CD4-positive, CD25-positive, alpha-beta regulatory T cell (primary cell): ENCODE measurements at regions not wholly inside any gene's neighbourhood (a gene's known extent, or its start where the extent isn't known, plus 50 kb on each side); places are given as distances from the start of the nearest gene placed in this dataset.

Experiments
- ATAC-seq, 2 donors: fragments of 150-1000 bp; cut with Tn5 transposase; one replicate each; pipeline ENCODE4 v1.10.0; 2021; ENCODE audit warnings: low read depth in 2 of 2, moderate number of reproducible peaks in 2 of 2, moderate library complexity in 1 of 2
- DNase-seq, 3 donors: peaks; one replicate each; pipeline versions ENCODE4 v3.0.0 to v3.0.0-alpha.2; 2012 to 2022; ENCODE audit warnings: mixed read lengths in 1 of 3
- H3K27ac ChIP-seq: one replicate; pipeline ENCODE4 v1.7.0; 2013; ENCODE audit warnings: mild to moderate bottlenecking, low read length; ENCODE audit not compliant: insufficient read depth, poor library complexity, severe bottlenecking
- H3K27me3 ChIP-seq: one replicate; pipeline ENCODE4 v1.7.0; 2013; ENCODE audit warnings: low read length; ENCODE audit not compliant: control insufficient read depth, insufficient read depth
- H3K36me3 ChIP-seq: one replicate; pipeline ENCODE4 v1.7.0; 2013; ENCODE audit warnings: mild to moderate bottlenecking, low read length, moderate library complexity; ENCODE audit not compliant: control insufficient read depth, insufficient read depth
- H3K4me1 ChIP-seq: 2 replicates; pipeline ENCODE4 v1.7.0; 2013; ENCODE audit warnings: mild to moderate bottlenecking, low read length; ENCODE audit not compliant: insufficient read depth, control insufficient read depth, poor library complexity, severe bottlenecking
- H3K4me3 ChIP-seq: one replicate; pipeline ENCODE4 v1.7.0; 2013; ENCODE audit warnings: low read depth, mild to moderate bottlenecking, low read length, moderate library complexity
- H3K9me3 ChIP-seq, 2 experiments: 1 replicate in 1 of 2; 2 replicates in 1 of 2; pipeline ENCODE4 v1.7.0; 2013; ENCODE audit warnings: low read length in 2 of 2, mild to moderate bottlenecking in 1 of 2, moderate library complexity in 1 of 2; ENCODE audit not compliant: control insufficient read depth in 2 of 2
- H3K27ac Mint-ChIP-seq, 3 donors: one replicate each; pipeline ENCODE4 v1.8.0; 2020 to 2022; ENCODE audit warnings: mild to moderate bottlenecking in 3 of 3, mixed read lengths in 3 of 3, moderate library complexity in 2 of 3
- H3K27me3 Mint-ChIP-seq: one replicate; pipeline ENCODE4 v1.8.0; 2022; ENCODE audit warnings: mild to moderate bottlenecking, mixed read lengths
- H3K36me3 Mint-ChIP-seq: one replicate; pipeline ENCODE4 v1.8.0; 2020; ENCODE audit warnings: mixed read lengths
- H3K4me1 Mint-ChIP-seq, 4 donors: one replicate each; pipeline ENCODE4 v1.8.0; 2020 to 2022; ENCODE audit warnings: mixed read lengths in 4 of 4, mild to moderate bottlenecking in 1 of 4
- H3K4me3 Mint-ChIP-seq, 4 donors: one replicate each; pipeline ENCODE4 v1.8.0; 2020 to 2022; ENCODE audit warnings: mild to moderate bottlenecking in 4 of 4, mixed read lengths in 4 of 4, moderate library complexity in 3 of 4
- H3K9me3 Mint-ChIP-seq, 7 donors: one replicate each; pipeline ENCODE4 v1.8.0; 2020 to 2022; ENCODE audit warnings: mixed read lengths in 7 of 7, mild to moderate bottlenecking in 3 of 7, moderate library complexity in 2 of 7

DNA sequence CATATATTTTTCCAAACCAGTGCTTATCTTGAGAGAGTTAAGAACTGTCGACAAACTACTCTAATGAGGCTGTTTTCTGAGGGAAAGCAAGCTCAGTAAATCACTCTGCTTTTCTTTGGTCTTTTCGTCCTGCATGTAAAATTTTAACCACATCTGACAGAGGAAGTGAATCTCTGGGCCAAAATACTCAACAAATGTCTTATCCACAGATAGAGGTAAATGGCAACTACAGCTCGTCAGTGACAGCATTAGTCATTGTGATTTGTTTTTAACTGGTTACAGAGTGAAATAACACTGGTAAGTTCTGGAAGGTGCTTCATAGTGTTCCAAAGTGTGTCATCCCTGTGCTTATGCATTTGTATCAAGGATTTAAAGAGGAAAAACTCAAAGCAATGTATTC, 82.6 kb upstream of the SLC8A1 start:
- no peak for ATAC-seq
- Mint-ChIP-seq H3K9me3 (peaks cover 0 to 3% (median 2%) of the 10 kb centered on the region in 7 donors), H3K4me3 (no peak overlapping the region), H3K27ac (no peak overlapping the region), H3K27me3 (no peaks in the 10 kb centered on the region), H3K36me3 (no peaks in the 10 kb centered on the region), H3K4me1 (peaks cover 0 to 8% (median 0%) of the 10 kb centered on the region in 4 donors)
- no peak overlapping the region for H3K27ac ChIP-seq
- H3K4me1 ChIP-seq, result no peaks in the 10 kb centered on the region
- H3K27me3 ChIP-seq, result no peaks in the 10 kb centered on the region
- H3K4me3 ChIP-seq, result no peak overlapping the region
- no peaks in the 10 kb centered on the region for H3K36me3 ChIP-seq
- peak in 1 of 3 donors; percentile 27 for DNase-seq
- H3K9me3 ChIP-seq, result no peaks in the 10 kb centered on the region

DNA sequence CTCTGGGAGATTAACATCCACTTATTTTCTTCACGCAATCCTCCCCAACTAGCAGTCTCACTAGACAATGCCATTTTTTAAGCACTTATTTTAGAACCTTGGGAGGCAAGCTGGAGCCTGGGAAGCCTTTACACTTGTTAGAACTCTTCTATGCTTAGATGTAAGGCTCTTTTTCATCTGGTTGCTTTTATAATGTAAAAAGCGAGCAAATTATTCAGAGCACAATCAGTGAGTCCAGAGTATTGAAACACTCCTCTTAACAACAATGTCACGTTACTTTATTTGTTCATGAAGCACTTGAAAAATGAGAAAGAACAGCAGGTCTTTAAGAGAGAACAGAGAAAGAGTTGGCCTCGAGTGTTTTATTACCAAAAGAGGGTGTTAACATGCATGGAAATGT, 84.1 kb upstream of the SLC8A1 start:
- H3K27me3 Mint-ChIP-seq, result no peaks in the 10 kb centered on the region
- H3K4me1 ChIP-seq, result no peaks in the 10 kb centered on the region
- H3K4me3 Mint-ChIP-seq, result no peak overlapping the region
- no peak for DNase-seq
- no peaks in the 10 kb centered on the region for H3K36me3 ChIP-seq
- no peak overlapping the region for H3K27ac ChIP-seq
- H3K9me3 Mint-ChIP-seq, result peaks cover 0 to 3% (median 0%) of the 10 kb centered on the region in 7 donors
- no peaks in the 10 kb centered on the region for H3K9me3 ChIP-seq
- no peak overlapping the region for H3K4me3 ChIP-seq
- no peaks in the 10 kb centered on the region for H3K27me3 ChIP-seq
- peaks cover 0 to 8% (median 0%) of the 10 kb centered on the region in 4 donors for H3K4me1 Mint-ChIP-seq
- no peak overlapping the region for H3K27ac Mint-ChIP-seq
- ATAC-seq, result no peak
- H3K36me3 Mint-ChIP-seq, result no peaks in the 10 kb centered on the region

- no peaks in the 10 kb centered on the region for H3K36me3 Mint-ChIP-seq
- H3K4me1 ChIP-seq, result no peaks in the 10 kb centered on the region
- no peak overlapping the region for H3K27ac Mint-ChIP-seq
- no peaks in the 10 kb centered on the region for H3K27me3 Mint-ChIP-seq
- H3K27ac ChIP-seq, result no peak overlapping the region
- H3K27me3 ChIP-seq, result no peaks in the 10 kb centered on the region
- H3K4me1 Mint-ChIP-seq, result peaks cover 0 to 3% (median 0%) of the 10 kb centered on the region in 4 donors
- H3K9me3 Mint-ChIP-seq, result peaks cover 0 to 4% (median under 1%) of the 10 kb centered on the region in 7 donors
- no peak for ATAC-seq
- DNase-seq, result no peak
- no peak overlapping the region for H3K4me3 Mint-ChIP-seq
- no peaks in the 10 kb centered on the region for H3K9me3 ChIP-seq
- no peaks in the 10 kb centered on the region for H3K36me3 ChIP-seq
- no peak overlapping the region for H3K4me3 ChIP-seq
Measured at GRCh38 chr2:40540026-40540425, 88.1 kb upstream of the SLC8A1 start.

- Mint-ChIP-seq H3K9me3 (peaks cover 0 to 7% (median 0%) of the 10 kb centered on the region in 7 donors), H3K4me3 (no peak overlapping the region), H3K27ac (no peak overlapping the region), H3K27me3 (no peaks in the 10 kb centered on the region), H3K36me3 (no peaks in the 10 kb centered on the region), H3K4me1 (no peaks in the 10 kb centered on the region)
- no peak for DNase-seq
- Histone ChIP-seq H3K27ac (no peak overlapping the region), H3K27me3 (no peaks in the 10 kb centered on the region), H3K9me3 (no peaks in the 10 kb centered on the region), H3K36me3 (no peaks in the 10 kb centered on the region), H3K4me3 (no peak overlapping the region), H3K4me1 (no peaks in the 10 kb centered on the region)
- no peak for ATAC-seq
Measured at GRCh38 chr2:40543381-40543780, 91.5 kb upstream of the SLC8A1 start.

- no peaks in the 10 kb centered on the region for H3K9me3 ChIP-seq
- Mint-ChIP-seq H3K27ac (no peak overlapping the region), H3K9me3 (peaks cover 0 to 7% (median 0%) of the 10 kb centered on the region in 7 donors), H3K27me3 (no peaks in the 10 kb centered on the region), H3K36me3 (no peaks in the 10 kb centered on the region), H3K4me3 (no peak overlapping the region), H3K4me1 (no peaks in the 10 kb centered on the region)
- DNase-seq (no peak), ATAC-seq (no peak)
- no peaks in the 10 kb centered on the region for H3K36me3 ChIP-seq
- H3K27ac ChIP-seq, result no peak overlapping the region
- H3K4me1 ChIP-seq, result no peaks in the 10 kb centered on the region
- H3K27me3 ChIP-seq, result no peaks in the 10 kb centered on the region
- no peak overlapping the region for H3K4me3 ChIP-seq
Measured at GRCh38 chr2:40544072-40544471, 92.2 kb upstream of the SLC8A1 start.

DNA sequence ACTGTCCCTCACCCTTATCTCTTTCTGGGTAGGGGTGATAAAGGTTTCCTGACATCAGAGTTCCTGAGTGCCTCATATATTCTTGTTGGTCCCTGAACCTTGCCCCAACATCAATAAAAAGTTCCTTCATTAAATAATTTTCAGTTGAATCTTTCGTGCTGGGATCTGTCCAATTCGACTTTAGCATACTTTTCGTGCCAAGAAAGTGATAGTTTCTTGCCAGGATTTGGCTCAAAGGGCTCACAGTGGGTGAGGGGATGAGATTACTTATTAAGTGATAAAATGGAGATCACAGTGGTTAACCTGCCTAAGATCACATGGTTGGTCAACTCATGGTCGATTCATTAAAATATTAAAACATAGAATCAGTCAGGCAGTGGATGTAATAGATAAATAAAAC, 93.8 kb upstream of the SLC8A1 start:
- Mint-ChIP-seq H3K36me3 (no peaks in the 10 kb centered on the region), H3K9me3 (peaks cover 0 to 7% (median 0%) of the 10 kb centered on the region in 7 donors), H3K4me1 (no peaks in the 10 kb centered on the region), H3K4me3 (no peak overlapping the region), H3K27me3 (no peaks in the 10 kb centered on the region), H3K27ac (no peak overlapping the region)
- Histone ChIP-seq H3K4me3 (no peak overlapping the region), H3K4me1 (no peaks in the 10 kb centered on the region), H3K36me3 (no peaks in the 10 kb centered on the region), H3K27ac (no peak overlapping the region), H3K27me3 (no peaks in the 10 kb centered on the region), H3K9me3 (no peaks in the 10 kb centered on the region)
- DNase-seq (no peak), ATAC-seq (no peak)

DNA sequence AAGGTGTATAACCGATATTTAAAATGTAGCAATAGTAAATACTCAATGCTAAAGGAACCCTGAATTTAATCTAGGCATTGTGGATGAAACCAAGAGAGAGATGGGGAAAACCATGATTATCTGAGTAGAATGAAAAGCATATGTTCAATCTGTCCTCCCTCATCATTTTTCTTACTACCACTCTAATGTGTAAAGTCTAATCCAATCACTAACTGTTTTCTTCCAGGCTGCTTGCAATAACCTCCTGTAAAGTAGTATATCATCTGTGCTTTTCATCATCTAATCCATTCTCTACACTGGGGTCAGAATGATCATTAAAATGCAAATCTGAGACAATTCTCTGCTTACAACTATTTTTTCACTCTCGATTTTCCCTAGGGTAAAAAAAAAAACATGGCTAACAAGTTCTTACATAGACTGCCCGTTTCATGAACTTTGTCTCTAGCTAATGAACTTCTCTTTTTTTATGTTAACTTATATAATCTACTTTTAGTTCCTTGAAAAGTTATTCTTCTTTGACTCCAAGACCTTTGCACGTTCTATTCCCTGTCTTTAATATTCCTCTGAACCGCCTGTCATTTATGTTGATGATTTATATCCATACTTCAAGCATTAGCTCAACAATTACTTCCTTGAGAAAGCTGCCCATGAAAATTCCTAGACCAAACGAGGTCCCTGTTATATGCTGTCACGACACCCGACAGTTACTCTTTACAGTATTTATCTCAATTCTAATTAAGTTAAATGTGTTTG, 94.7 kb upstream of the SLC8A1 start:
- no peak for DNase-seq
- no peak overlapping the region for H3K4me3 ChIP-seq
- H3K27me3 Mint-ChIP-seq, result no peaks in the 10 kb centered on the region
- H3K4me1 ChIP-seq, result no peaks in the 10 kb centered on the region
- no peak for ATAC-seq
- no peak overlapping the region for H3K27ac Mint-ChIP-seq
- no peak overlapping the region for H3K27ac ChIP-seq
- peaks cover 0 to 7% (median 0%) of the 10 kb centered on the region in 7 donors for H3K9me3 Mint-ChIP-seq
- H3K4me3 Mint-ChIP-seq, result no peak overlapping the region
- no peaks in the 10 kb centered on the region for H3K36me3 Mint-ChIP-seq
- H3K4me1 Mint-ChIP-seq, result no peaks in the 10 kb centered on the region
- H3K36me3 ChIP-seq, result no peaks in the 10 kb centered on the region
- no peaks in the 10 kb centered on the region for H3K9me3 ChIP-seq
- H3K27me3 ChIP-seq, result no peaks in the 10 kb centered on the region

DNA sequence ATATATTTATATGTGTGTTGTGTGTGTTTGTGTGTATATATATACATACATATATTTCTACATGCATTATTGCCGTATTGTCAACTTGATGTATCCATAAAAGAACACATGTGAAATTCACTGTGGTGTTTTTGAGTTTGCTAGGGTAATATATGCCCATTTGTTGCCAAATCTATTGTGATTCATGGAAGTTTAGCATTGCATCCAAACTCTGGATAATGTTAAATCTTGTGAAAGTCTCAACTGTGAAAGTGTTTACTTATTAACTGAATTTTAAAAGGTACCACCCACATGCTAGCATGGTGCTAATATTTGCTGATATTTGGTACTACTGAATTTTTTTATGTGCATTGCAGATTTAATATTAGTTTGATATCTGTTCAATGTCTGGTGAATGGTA, 96.6 kb upstream of the SLC8A1 start:
- DNase-seq (no peak), ATAC-seq (no peak)
- H3K27ac ChIP-seq, result no peak overlapping the region
- H3K27me3 Mint-ChIP-seq, result no peaks in the 10 kb centered on the region
- H3K9me3 ChIP-seq, result no peaks in the 10 kb centered on the region
- H3K4me3 ChIP-seq, result no peak overlapping the region
- no peaks in the 10 kb centered on the region for H3K36me3 ChIP-seq
- no peak overlapping the region for H3K4me3 Mint-ChIP-seq
- no peaks in the 10 kb centered on the region for H3K4me1 Mint-ChIP-seq
- H3K27me3 ChIP-seq, result no peaks in the 10 kb centered on the region
- no peaks in the 10 kb centered on the region for H3K4me1 ChIP-seq
- H3K27ac Mint-ChIP-seq, result no peak overlapping the region
- peaks cover 0 to 7% (median 0%) of the 10 kb centered on the region in 7 donors for H3K9me3 Mint-ChIP-seq
- H3K36me3 Mint-ChIP-seq, result no peaks in the 10 kb centered on the region
